Activated CD4-positive, CD25-positive, alpha-beta regulatory T cell treated with anti-CD3 and anti-CD28 coated beads, Interleukin-2, amount 50 U/mL, for 24 hours (primary cell): ENCODE measurements at regions not wholly inside any gene's neighbourhood (a gene's known extent, or its start where the extent isn't known, plus 50 kb on each side); places are given as distances from the start of the nearest gene placed in this dataset.

Source experiments
- ATAC-seq, 2 donors: fragments of 150-1000 bp; cut with Tn5 transposase; one replicate each; pipeline ENCODE4 v1.10.0; 2021; ENCODE audit warnings: mild to moderate bottlenecking in 1 of 2, moderate library complexity in 1 of 2

DNA sequence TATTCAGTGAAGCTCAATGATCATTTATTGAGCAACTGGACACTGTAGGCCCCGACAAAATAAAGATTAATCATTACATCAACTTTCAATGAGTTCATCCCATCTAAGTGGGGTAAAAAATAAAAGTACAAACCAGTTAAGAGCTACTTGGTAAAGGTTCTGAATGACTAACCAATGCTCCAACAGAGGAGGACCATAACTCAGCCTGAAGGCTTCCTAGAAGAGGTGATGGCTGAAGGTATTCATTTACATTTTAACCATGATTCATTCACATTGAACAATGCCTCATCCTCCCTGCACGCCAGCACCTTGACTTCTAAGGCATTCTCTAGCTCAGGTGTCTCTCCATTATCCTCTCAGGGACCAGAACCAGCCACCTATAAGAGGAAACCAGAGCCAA is 201.4 kb downstream of the ZNF462 start:
- ATAC-seq: no peak

DNA sequence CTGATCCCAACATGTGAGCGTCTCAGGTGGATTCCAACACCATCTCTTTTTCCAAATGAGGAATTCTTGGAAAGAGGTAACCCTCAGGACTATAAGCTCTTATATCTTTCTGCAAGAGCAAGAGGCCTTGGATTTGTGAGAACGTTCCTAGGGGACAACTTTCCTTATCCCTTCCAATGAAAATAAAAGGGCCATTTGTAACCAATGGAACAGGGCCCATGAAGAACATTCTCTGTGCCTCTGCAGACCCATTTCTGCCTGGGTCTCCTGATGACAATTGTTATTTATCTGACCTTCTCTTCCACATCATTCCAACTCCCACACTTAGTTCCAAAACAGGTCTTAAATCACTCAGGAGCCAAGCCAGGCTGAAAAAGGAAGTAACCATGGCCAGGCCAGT is 202.6 kb downstream of the ZNF462 start:
- ATAC-seq: no peak

DNA sequence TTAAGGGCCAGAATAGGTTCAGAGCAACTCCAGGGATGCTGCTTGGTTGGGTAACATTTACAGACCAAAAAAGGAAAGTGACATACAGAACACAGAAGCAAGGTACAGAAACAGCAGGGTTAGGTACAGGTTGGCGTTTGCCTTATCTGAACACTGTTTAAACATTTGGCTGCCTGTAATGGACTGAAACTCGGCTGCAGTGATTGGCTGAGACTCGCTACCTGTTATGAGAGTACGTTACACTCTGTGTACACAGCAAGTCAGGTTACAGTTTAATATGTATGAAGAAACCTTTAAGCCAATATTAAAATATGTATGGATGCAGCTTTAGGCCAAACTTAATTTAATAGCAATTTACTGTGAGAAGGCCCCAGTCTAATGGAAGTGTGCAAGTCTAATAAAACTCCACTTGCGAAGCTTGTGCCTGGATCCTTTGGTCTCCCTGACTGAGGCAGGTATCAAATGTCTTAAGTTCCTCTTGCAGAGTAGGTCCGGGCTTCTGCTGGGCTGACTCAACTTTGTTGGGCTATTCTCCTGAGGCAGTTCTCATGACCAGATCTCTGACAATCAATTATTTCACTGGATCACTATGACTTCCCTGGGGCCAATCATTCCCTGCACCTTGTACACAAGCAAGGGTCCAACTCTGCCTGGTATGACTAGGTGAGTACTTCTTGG is 204.9 kb downstream of the ZNF462 start:
- ATAC-seq: no peak

DNA sequence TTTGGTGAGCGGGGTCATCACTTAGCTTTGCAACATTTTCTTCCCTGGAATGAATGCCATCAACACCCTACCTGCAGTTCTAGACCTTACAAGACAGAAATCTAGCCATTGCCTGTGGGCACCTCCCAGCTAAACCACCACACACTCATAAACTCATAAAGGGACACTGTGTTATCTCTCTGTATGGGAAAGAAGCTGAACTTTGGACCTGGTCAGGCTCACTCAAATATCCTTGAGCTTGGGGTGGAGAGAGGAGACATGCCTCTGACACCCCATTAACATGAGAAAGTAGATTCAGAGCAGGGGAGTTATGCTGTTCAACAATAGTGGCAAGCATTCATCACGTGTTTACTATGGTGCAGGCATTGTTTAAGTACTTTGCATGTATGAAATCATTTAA is 205.6 kb downstream of the ZNF462 start:
- ATAC-seq: no peak

DNA sequence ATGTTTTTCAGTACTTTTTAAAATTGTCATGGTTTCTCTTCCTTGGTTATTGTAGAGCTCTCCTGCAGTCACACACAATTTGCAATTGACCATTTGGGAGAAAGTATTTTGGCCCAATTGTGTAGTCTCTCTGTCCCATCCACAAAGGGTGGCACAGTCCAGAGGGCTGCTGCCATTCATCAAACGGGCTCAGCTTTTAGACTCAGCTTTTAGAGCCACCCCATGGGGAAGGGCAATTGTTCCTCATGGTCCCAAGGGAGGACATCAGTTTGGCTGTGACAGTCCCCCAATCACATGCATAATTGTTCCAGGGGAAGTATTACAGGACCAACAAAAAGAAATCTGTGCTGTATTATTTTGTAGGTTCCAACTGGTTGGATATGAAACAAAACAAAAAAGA is 207.6 kb downstream of the ZNF462 start:
- no peak for ATAC-seq

DNA sequence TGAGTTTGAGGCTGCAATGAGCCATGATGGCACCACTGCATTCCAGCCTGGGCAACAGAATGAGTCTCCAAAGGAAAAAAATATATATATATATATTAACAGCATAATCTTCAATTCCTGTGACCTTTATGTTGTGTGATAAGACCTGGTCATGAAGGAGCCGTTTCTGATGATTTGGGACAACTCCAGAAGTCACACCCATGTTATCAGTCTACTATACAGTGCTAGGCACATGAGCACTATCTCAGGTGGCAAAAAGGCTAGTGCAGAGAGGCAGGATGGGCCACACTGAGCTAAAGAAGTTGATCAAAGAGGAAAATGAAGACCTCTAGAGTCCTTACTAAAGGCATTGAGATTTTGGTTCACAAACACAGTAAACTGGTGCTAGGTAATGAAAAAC is 205.0 kb upstream of the RAD23B start:
- no peak for ATAC-seq

DNA sequence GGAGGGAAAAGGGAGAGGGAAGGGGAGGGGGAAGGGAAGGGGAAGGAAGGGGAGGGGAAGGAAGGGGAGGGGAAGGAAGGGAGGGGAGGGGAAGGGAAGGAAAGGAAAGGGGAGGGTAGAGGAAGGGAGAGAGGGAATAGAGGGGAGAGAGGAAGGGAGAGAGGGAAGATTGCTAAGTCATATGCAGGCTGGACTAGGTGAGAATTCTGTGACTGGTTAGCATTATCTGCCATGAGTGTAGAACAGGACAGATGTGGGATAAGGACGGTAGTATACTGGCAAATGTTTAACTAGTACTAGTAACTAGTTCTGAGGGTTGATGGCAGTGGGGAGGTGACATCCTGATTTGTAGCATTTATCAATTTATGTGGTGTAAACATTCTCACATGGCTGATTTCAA is 203.5 kb upstream of the RAD23B start:
- no peak for ATAC-seq

DNA sequence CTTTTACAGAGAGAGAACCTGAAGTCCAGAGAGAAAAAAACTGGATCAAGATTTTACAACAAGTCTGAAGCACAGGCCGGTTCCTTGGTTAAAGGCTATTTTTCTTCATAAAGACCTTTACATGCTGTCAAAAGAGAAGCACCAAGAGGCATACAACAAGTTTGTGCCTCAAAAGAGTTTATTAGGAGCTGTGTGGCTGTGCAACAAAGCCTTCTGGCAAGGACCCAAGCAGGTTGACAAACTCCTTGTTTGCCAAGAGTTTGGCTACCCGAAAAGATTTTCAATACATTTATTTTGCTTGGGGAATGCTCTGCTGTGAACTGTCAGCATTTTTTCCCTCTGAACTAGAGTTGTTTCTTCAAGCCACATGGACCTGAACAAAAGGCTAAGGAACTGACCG is 202.9 kb upstream of the RAD23B start:
- ATAC-seq: no peak

DNA sequence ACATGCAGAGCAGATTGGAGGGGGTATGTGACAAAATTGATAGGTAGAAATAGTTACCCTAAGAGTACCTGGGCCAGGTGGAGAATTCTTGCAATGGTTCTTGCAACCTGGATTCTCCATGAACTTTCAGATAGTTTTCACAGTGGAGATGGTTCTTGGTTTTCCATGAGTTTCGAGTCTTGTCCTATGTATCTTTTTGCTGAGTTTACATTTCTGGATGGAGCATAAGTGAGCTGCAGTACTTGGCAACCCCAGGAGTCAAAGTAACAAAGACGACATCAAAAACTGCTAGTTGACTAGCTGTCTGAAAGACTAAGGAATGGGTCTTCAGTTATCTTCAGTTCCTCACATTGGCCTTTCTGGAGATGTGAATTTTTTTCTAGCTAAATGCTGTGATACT is 196.6 kb upstream of the RAD23B start:
- no peak for ATAC-seq

DNA sequence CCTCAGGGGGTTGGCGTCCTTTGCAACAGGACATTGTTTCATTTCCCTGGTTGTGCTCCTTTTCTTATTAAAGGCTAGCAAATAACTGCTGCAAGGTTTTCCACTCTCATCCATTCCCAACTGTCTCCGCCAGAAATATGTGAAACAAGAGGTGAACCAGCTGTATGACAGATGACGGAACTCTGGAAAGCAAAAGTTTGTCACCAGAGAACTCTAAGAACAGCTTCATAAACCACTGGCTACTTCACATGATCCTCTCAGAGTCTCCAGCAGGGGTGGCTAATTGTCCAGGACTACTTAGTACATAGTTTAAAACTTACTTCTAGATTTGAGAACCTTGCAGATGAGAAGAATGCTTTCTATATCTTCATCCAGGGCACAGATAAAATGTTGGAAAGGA is 195.9 kb upstream of the RAD23B start:
- no peak for ATAC-seq

DNA sequence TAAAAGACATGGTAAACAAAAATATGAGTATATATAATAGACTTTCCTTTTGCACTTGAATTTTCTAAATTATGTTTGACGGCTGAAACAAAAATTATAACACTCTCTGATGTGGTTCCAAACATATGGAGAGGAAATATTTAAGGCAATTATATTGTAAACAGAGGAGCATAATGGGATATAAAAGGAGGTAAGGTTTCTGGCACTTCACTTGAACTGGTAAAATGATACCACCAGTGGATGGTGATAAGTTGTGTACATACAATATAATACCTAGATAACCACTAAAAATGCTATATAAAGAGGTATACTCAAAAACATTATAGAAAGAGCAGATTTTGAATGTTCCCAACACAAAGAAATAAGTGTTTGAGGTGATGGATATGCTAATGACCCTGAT is 192.9 kb upstream of the RAD23B start:
- no peak for ATAC-seq

DNA sequence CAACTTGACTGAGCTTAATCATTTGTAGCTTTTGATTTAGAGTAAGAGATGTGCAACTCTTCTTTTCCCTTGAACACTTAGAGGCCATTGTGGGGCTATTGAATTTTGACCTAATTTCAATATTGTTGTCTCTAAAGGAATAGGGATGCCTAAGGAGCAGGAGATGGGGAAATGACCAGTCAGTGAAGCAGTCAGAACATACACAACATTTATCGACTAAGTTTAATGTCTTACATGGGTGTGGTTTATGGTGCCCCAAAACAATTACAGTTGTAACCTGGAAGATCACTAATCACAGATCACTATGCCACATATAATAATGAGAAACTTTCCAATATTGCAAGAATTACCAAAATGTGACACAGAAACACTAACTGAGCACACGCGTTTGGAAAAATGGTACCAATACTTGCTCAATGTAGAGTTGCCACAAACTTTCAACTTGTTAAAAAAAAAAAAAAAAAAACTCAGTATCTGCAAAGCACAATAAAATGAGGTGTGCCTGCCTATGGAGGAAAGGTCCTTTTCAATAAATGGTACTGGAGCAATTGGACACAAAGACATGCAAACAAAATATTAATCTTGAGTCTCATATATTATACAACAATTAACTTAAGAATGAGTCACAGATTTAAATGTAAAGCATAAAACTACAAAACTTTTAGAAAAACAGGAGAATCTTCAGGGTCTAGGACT is 189.6 kb upstream of the RAD23B start:
- no peak for ATAC-seq

DNA sequence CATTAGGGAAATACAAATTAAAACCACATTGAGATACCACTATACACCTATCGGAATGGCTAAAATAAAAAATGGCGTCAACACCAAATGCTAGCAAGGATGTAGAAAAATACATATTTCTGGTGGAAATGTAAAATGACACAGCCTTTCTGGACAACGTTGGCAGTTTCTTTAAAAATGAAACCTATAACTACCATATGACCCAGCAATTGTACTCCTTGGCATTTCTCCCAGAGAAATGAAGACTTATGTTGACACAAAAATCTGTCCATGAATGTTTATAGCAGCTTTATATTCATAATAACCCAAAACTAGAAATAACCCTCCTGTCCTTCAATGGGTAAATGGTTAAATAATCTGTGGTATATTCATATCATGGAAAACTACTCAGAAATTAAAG is 188.7 kb upstream of the RAD23B start:
- no peak for ATAC-seq

DNA sequence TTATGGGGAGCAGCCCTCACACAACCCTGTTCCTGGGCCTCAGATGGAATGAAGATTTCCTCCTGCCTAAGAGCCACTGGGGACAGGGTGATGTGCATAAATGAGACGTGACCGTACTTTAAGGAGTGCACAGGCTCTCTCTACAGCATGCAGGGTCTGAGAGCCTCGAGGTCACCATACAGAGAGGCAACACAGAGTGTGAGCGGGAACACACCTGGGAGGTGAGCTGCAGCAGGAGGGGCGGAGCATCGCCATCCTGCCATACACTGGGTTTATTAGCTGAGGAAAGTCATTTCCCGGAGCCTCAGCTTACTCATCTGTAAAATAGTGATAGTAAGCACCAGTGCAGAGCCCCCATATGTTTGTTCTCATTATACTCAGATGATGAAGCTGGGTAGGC is 182.5 kb upstream of the RAD23B start:
- ATAC-seq: no peak

DNA sequence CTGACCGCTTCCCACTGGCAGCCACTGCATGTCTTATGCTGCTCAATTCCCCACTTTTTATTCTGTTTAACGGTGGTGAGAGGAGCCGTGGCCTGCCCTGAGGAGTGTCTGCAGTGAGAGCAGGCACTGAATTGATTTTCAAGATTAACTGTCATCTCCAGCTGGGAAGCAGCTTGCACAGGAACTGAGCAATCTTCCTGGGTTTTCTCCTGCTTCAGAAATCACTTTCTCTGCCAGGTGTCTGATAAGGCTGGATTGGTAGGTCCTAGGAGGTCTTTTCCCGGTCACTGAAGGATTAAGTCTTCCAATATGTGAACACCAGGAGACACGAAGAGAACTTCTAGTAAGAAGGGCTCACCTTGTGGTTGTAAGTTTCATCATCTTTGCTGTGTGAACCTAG is 181.1 kb upstream of the RAD23B start:
- no peak for ATAC-seq

DNA sequence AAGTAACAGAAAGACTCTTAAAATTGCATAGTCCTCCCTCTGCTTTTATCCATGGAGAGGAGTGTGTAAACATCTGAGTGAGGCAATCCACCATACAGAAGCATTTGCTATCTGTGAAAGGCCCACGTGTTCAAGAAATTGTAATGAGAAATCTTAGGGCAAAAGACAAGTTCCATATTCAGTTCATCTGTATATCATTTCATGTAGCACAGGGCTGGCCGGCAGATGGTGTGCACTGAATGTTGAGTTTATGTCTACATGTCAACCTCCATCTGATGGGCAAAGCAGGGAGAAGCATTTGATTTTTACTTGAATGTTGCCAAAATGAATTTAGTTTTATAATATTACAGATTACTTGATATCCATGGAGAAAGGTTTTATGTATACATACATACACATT is 179.5 kb upstream of the RAD23B start:
- no peak for ATAC-seq

DNA sequence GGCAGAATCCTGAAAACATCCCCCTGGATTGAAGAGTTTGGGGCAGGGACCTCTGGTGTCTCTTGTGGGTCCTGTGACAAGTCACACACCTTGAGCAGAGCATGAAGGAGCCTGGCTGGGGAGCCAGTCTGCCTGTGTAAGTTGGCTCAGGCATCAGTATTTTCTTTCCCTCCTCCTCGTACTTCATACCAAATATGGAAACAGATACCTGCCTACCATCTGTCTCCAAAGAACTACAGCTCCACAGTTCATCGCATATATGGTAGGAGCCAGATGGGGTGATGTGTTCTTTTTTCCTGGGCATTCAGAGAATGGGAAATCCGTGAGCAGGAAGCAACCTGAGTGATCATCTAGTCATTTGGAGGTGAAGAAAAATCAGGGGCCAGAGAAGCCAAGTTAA is 177.3 kb upstream of the RAD23B start:
- no peak for ATAC-seq

DNA sequence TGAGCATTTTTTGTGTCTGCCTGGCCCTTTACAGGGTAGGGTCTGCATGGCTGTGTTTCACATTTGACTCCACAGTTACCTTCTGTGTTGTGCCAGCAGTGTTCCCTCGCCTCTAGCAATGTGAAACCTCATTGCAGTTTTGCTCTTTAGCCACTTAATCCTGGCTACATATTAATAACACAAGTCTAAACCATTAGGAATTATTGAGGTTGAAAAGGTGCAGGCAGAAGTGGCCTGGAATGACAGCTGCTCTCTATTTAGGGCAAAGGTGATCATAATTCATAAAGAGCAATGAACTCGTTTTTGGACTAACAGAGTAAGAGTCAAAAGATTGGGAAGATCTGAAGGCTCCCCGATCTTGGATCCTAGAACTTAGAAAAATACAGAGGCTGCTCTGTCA is 176.7 kb upstream of the RAD23B start:
- ATAC-seq: no peak

DNA sequence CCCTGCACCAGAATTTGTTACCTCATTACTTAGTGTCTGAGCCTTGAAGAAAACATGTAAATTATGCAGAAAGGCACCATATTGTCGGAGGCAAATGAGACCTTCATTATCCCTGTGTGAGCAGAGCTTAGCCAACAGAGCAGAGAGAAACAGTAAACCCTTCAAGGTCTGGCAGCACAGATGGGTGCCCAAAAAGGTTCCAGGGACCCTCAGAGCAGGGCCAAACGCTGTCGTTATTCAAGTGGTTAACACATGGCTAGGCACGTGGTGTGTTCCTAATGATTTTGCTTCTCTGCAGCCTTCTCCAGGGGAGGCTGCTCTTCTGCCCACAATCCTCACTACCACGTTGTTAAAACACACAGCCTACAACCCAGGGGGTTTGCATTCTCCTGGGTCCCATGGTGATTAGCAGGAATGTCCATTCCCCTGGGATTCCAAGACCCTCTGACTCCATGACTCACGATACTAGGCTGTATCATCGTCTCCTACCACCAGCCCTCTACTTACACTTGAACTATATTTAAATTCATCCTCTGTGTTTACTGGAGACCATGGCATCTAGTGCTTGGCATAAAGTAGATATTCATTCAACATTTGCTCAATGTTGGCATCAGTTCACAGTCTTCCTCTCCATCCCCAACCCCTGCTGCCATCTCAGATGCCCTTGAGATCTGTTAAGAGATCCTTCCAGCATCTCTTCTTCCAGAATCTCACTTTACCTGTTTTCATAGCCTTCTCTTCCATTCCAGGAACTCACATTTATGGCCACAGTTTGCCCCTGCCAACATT is 174.5 kb upstream of the RAD23B start:
- ATAC-seq: no peak

DNA sequence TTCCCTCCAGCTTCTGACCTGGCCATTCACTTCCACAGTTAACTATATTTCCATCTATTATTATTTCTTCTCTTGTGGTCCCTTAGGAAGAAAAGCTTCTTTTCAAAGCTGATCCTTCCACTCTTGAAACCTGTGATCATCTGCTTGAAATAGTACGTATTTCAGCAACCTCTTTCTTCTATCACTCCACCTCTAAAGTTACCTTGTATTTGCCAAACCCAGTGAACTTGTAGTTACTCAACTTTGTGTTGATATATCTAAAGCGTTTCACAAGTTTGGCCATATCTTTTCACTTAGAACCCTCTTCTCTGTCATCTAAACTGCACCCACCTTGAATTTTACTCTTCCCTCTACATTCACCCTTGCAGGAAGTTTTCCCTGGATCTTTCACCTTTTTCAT is 173.8 kb upstream of the RAD23B start:
- no peak for ATAC-seq

DNA sequence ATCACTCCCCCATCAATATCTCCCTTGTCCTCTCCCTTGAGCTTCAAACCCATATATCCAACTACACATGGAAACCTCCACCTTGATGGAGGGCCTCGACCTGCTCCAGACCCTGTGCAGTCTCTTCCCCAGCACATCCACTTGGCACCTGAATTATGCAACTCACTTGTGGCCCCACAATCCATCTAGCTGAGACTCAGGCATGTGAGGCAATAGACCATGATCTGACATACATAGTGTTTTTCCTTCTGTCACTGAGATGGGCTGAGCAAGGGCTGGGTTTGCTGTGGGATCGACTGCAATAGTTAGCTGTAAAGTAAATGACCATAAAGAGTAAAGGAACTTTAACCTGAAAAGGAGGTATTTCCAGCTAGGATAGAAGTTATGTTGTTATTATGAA is 172.9 kb upstream of the RAD23B start:
- ATAC-seq: no peak

DNA sequence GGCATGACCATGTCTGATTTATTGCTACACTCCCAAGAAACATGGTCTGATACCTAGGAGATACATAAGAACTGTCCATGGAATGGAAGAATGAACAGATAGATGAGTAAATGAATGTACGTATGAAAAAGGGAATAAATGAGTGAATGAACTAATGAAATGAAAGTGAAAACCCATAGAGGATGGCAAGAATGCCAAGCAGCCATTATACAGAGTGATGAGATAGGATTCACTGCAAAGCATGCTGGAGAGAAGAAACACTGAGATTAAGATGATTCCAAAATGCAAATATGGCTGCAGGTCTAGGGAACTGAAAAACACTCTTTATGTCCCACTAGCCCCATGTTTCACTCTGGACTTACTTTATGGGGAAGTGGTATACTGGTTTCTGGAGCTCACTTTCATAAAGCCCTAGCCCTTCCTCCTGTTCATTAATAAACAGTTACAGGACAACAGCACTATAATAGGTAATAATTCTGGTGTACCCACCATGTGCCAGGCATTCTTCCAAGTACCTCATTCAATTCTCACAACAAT is 170.3 kb upstream of the RAD23B start:
- ATAC-seq: no peak

DNA sequence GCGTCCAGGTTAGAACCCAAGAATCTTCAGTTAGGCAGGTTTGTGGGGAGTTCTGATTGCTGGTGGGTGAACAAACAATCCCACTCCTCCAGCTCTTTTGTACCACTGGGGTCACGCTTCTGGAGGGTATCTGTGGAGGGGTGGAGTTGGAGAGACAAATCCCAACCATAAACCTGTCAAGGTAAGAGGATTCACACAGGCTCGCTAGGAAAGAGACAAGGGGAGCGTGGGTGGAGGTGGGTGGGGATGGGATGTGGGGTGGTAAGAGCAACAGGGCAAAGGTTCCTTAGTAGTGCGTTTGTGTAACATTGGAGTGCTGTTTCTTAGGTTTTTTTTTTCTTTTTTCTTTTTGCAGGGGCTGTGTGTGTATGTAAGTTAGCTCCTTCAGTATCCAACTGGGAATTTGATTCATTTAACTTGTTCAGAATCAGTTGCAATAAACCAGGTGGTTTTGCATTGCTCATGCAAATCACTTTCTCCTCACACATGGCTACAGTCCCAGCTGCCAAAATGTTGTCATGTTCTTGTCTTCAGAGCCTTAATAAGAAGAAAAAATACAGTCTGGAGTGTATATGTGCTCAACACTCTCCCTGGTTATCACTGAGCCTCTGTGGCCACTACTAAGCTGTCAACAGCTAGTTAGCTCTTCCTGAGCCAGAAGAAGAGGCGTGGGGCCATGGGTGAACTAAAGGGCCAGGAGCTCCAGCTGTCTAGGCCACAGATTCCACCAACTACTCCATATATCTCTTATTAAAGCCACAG is 164.0 kb upstream of the RAD23B start:
- no peak for ATAC-seq
